ENCODE measurements at regions not wholly inside any gene's neighbourhood (a gene's known extent, or its start where the extent isn't known, plus 50 kb on each side); places are given as distances from the start of the nearest gene placed in this dataset.

- ChIA-PET POLR2A (ENCODE audit: partially characterized antibody) (interaction anchor here (0.9 kb wide), 1 partner anchor 206 kb away, joined by 3 read pairs; no protein-coding TSS in a partner anchor), CTCF (ENCODE audit: partially characterized antibody) (interaction anchor here (1.4 kb wide), 1 partner anchor 25 kb away, joined by 3 read pairs; no protein-coding TSS in a partner anchor)
- Histone ChIP-seq H3K9ac (replicated peaks in 1 of 4; ENCODE audit: extremely low read depth in 1 of 4, low read depth in 3 of 4, low read length in 3 of 4) (no peak overlapping the region), H3K4ac (replicated peaks; ENCODE audit: insufficient read length, low read depth, low read length) (no peak overlapping the region), H3K23me2 (ENCODE audit: low read depth, low read length) (no peaks in the 10 kb centered on the region; the same call in 1 of the 2 replicates), H4K5ac (ENCODE audit: insufficient read length, low read depth, low read length) (no peak overlapping the region), H2AK5ac (ENCODE audit: low read depth, low read length) (no peak overlapping the region), H3K27ac (ENCODE audit: low read depth, low read length) (no peak overlapping the region), H4K91ac (replicated peaks; ENCODE audit: insufficient read length, low read length) (no peak overlapping the region), H3K14ac (ENCODE audit: insufficient read length) (no peak overlapping the region), H2BK15ac (ENCODE audit: low read length) (no peak overlapping the region), H3K4me2 (ENCODE audit: insufficient read depth in 1 of 2, low read depth in 2 of 2, low read length in 2 of 2) (no peak overlapping the region), H4K20me1 (replicated peaks in 1 of 2; ENCODE audit: control insufficient read depth in 1 of 2, insufficient read depth in 2 of 2, low read length in 2 of 2) (no peaks in the 10 kb centered on the region), H3K79me1 (ENCODE audit: low read depth, low read length) (no peaks in the 10 kb centered on the region), H2BK5ac (ENCODE audit: low read depth, low read length) (no peak overlapping the region), H3K23ac (ENCODE audit: insufficient read length) (no peak overlapping the region), H3K56ac (replicated peaks; ENCODE audit: insufficient read length, low read depth, low read length) (no peak overlapping the region), H3K27me3 (replicated peaks in 1 of 4; ENCODE audit: control insufficient read depth in 3 of 4, extremely low read depth in 1 of 4, insufficient read depth in 3 of 4, low read length in 3 of 4) (0 out of 7 replicates have a peak, but pooled peaks cover 0 to 3% (median 0%) of the 10 kb centered on the region in 4 experiments), H3K18ac (ENCODE audit: extremely low read depth, low read length) (no peak overlapping the region), H4K8ac (ENCODE audit: extremely low read depth, insufficient read depth, low read length) (no peak overlapping the region), H3K36me3 (ENCODE audit: control insufficient read depth in 2 of 4, insufficient read depth in 4 of 4, low read length in 3 of 4) (no peaks in the 10 kb centered on the region), H3K9me3 (ENCODE audit: insufficient read depth in 2 of 2, low read depth in 1 of 2, low read length in 1 of 2) (no peaks in the 10 kb centered on the region), H2BK120ac (replicated peaks; ENCODE audit: low read depth, low read length) (no peak overlapping the region), H3K4me1 (replicated peaks in 1 of 4; ENCODE audit: control insufficient read depth in 3 of 4, insufficient read depth in 4 of 4, low read length in 3 of 4) (peaks cover 4 to 7% (median 5%) of the 10 kb centered on the region in 4 experiments; a peak in 6 of 7 replicates), H2BK20ac (ENCODE audit: low read length) (no peak overlapping the region), H3K79me2 (ENCODE audit: control insufficient read depth in 1 of 2, insufficient read depth in 2 of 2, low read length in 2 of 2) (no peaks in the 10 kb centered on the region), H3K4me3 (ENCODE audit: extremely low read depth in 1 of 4, insufficient read depth in 2 of 4, low read depth in 3 of 4, low read length in 4 of 4) (no peak overlapping the region), H2AFZ (ENCODE audit: low read length) (no peak overlapping the region), H2BK12ac (ENCODE audit: low read depth, low read length) (no peak overlapping the region)
- no peak for DNase-seq (ENCODE audit: low read depth in 1 of 2, low spot score in 2 of 2)
- 88% methylated on average over 3 of the region's 3 CpGs; no CpG with 5 or more reads in 1 of the 2 experiments for WGBS, 2 experiments (ENCODE audit: extremely low coverage in 1 of 2, insufficient coverage in 1 of 2, insufficient read length in 1 of 2, insufficient replicate concordance in 2 of 2, low coverage in 1 of 2, low lambda C conversion rate in 2 of 2, missing lambda C conversion rate in 1 of 2)
- no peak for FAIRE-seq
- TF ChIP-seq GABPA (IDR thresholded peaks at IDR 0.05; ENCODE audit: borderline replicate concordance, insufficient read depth, low read length) (no peak), SIX5 (IDR thresholded peaks at IDR 0.05; ENCODE audit: low read depth, low read length) (no peak), RBBP5 (IDR thresholded peaks at IDR 0.05; ENCODE audit: borderline replicate concordance, low read depth, low read length) (no peak), TAF7 (optimal IDR thresholded peaks at IDR 0.05; ENCODE audit: borderline replicate concordance, low read depth, low read length) (no peak), EGR1 (IDR thresholded peaks at IDR 0.05; ENCODE audit: borderline replicate concordance, low read depth, low read length) (no peak), TBP (IDR thresholded peaks at IDR 0.05; ENCODE audit: low read depth, low read length) (no peak), JUN (IDR thresholded peaks at IDR 0.05; ENCODE audit: low read depth, low read length) (no peak), CBX8 (IDR thresholded peaks at IDR 0.05; ENCODE audit: borderline replicate concordance, low read depth, low read length) (no peak), JUND (IDR thresholded peaks at IDR 0.05; ENCODE audit: low read length) (no peak), EP300 (IDR thresholded peaks at IDR 0.05; ENCODE audit: borderline replicate concordance in 1 of 2, low read depth in 2 of 2, low read length in 2 of 2) (no peak), ATF3 (IDR thresholded peaks at IDR 0.05; ENCODE audit: insufficient read depth, low read depth, low read length) (no peak), SUZ12 (IDR thresholded peaks at IDR 0.05; ENCODE audit: low read length) (no peak), SRF (IDR thresholded peaks at IDR 0.05; ENCODE audit: low read depth, low read length) (no peak), SIN3A (conservative IDR thresholded peaks at IDR 0.05 in 1 of 2, IDR thresholded peaks at IDR 0.05 in 1 of 2; ENCODE audit: low read depth in 1 of 2, low read length in 2 of 2) (no peak)
Measured at GRCh38 chr7:69531050-69531449, 67.2 kb upstream of the AUTS2 start.

Measured in H1 (cell line).